ENCODE measurements at regions not wholly inside any gene's neighbourhood (a gene's known extent, or its start where the extent isn't known, plus 50 kb on each side); places are given as distances from the start of the nearest gene placed in this dataset.

DNA sequence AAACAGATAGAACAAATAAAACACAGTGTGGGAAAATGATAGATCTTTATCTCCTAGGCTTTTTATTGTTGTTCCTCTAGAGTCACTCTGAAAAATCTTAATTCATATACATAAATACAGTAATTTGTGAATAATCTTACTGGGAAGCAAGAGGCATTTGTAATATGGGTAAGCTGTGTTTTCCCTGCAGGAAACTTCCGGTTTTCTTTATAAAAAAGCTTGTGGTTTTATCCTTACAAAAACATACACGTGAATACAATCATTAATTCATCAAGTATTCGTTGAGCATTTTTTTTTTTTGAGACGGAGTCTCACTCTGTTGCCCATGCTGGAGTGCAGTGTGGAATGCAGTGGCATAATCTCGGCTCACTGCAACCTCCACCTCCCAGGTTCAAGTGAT lies 1312.8 kb upstream of the ZEB2 start:
- TF ChIP-seq EZH2 (IDR thresholded peaks at IDR 0.05; ENCODE audit: low read depth, unreplicated experiment) (no peak), EZH2phosphoT487 (IDR thresholded peaks at IDR 0.05; ENCODE audit: unreplicated experiment) (no peak), STAT1 (IDR thresholded peaks at IDR 0.05; ENCODE audit: unreplicated experiment) (no peak), POLR2AphosphoS5 (IDR thresholded peaks at IDR 0.05; ENCODE audit: low read depth) (no peak), ZNF114 (CRISPR knock-in tag; IDR thresholded peaks at IDR 0.05) (no peak), JUNB (IDR thresholded peaks at IDR 0.05; ENCODE audit: unreplicated experiment) (no peak), NANOG (IDR thresholded peaks at IDR 0.05; ENCODE audit: borderline replicate concordance) (no peak)
- TF ChIP-seq, protein P1, sequence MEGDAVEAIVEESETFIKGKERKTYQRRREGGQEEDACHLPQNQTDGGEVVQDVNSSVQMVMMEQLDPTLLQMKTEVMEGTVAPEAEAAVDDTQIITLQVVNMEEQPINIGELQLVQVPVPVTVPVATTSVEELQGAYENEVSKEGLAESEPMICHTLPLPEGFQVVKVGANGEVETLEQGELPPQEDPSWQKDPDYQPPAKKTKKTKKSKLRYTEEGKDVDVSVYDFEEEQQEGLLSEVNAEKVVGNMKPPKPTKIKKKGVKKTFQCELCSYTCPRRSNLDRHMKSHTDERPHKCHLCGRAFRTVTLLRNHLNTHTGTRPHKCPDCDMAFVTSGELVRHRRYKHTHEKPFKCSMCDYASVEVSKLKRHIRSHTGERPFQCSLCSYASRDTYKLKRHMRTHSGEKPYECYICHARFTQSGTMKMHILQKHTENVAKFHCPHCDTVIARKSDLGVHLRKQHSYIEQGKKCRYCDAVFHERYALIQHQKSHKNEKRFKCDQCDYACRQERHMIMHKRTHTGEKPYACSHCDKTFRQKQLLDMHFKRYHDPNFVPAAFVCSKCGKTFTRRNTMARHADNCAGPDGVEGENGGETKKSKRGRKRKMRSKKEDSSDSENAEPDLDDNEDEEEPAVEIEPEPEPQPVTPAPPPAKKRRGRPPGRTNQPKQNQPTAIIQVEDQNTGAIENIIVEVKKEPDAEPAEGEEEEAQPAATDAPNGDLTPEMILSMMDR (conservative IDR thresholded peaks at IDR 0.05; ENCODE audit: low read depth in 2 of 2): no peak
- TF ChIP-seq, protein P2, sequence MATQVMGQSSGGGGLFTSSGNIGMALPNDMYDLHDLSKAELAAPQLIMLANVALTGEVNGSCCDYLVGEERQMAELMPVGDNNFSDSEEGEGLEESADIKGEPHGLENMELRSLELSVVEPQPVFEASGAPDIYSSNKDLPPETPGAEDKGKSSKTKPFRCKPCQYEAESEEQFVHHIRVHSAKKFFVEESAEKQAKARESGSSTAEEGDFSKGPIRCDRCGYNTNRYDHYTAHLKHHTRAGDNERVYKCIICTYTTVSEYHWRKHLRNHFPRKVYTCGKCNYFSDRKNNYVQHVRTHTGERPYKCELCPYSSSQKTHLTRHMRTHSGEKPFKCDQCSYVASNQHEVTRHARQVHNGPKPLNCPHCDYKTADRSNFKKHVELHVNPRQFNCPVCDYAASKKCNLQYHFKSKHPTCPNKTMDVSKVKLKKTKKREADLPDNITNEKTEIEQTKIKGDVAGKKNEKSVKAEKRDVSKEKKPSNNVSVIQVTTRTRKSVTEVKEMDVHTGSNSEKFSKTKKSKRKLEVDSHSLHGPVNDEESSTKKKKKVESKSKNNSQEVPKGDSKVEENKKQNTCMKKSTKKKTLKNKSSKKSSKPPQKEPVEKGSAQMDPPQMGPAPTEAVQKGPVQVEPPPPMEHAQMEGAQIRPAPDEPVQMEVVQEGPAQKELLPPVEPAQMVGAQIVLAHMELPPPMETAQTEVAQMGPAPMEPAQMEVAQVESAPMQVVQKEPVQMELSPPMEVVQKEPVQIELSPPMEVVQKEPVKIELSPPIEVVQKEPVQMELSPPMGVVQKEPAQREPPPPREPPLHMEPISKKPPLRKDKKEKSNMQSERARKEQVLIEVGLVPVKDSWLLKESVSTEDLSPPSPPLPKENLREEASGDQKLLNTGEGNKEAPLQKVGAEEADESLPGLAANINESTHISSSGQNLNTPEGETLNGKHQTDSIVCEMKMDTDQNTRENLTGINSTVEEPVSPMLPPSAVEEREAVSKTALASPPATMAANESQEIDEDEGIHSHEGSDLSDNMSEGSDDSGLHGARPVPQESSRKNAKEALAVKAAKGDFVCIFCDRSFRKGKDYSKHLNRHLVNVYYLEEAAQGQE (IDR thresholded peaks at IDR 0.05; ENCODE audit: unreplicated experiment): no peak

Data from GM23338 (cell line).